Activated naive CD4-positive, alpha-beta T cell treated with Interleukin-2 at 50 U/mL for 16 hours (primary cell): ENCODE measurements at regions not wholly inside any gene's neighbourhood (a gene's known extent, or its start where the extent isn't known, plus 50 kb on each side); places are given as distances from the start of the nearest gene placed in this dataset.

ENCODE experiments used
- DNase-seq: peaks from one replicate; pipeline ENCODE4 v3.0.0-alpha.2; 2020

DNA sequence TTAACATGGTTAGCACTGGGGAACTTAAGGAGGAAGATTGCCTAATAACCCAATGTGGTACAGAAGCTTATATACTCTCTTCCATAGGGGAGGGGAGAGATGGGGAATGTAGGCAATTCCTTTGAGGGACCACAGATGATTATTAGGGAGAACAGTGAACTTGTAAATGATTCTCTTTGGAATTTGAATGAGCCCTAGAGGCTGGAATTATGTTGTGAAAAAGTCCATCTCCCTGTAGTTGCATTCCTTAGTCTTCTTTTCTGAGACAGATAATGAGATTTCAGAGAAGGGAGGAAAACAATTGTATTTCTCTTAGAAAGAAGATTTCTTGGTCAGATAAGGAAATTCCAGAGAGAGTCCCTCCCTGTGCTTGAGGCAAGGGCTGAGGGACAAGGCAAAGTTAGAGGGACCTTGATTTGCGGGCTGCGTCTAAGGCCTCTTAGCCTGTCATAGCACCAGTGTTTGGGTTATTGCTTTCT, 89.0 kb upstream of the HMCN1 start:
- DNase-seq = no peak

DNA sequence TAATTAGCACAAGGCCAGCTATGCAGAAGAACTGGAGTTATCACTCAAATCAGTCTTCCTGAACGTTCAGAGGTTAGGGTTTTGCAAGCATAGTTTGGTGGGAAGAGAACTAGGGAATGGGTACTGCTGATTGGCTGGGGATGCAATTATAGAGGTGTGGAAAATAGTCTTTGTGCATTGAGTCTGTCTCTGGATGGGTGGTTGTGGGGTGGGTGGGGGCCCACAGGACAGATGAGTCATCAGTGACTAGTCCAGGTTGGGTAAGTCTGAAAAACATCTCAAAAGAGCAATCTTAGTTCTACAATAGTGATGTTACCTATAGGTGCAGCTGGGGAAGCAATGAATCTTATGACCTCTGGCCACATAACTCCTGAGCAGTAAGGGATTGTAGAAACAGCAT, 89.7 kb upstream of the HMCN1 start:
- DNase-seq = no peak

GRCh38 chr1:185636848-185637247, 97.3 kb upstream of the HMCN1 start:
- no peak for DNase-seq

DNA sequence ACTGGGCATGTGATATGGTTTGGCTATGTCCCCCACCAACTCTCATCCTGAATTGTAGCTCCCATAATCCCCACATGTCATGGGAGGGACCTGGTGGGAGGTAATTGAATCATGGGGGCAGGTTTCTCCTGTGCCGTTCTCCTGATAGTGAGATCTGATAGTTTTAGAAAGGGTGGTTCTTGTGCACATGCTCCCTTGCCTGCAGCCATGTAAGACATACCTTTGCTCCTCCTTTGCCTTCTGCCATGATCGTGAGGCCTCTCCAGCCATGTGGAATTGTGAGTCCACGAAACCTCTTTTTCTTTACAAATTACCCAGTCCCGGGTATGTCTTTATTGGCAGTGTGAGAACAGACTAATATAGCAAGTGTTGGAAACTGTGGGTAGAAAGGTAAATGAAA, 99.5 kb upstream of the HMCN1 start:
- DNase-seq = no peak

GRCh38 chr1:185632659-185633423, 101.3 kb upstream of the HMCN1 start:
- DNase-seq = no peak

- DNase-seq = no peak
These were observed 102.3 kb upstream of the HMCN1 start for GRCh38 chr1:185631843-185632242.

DNA sequence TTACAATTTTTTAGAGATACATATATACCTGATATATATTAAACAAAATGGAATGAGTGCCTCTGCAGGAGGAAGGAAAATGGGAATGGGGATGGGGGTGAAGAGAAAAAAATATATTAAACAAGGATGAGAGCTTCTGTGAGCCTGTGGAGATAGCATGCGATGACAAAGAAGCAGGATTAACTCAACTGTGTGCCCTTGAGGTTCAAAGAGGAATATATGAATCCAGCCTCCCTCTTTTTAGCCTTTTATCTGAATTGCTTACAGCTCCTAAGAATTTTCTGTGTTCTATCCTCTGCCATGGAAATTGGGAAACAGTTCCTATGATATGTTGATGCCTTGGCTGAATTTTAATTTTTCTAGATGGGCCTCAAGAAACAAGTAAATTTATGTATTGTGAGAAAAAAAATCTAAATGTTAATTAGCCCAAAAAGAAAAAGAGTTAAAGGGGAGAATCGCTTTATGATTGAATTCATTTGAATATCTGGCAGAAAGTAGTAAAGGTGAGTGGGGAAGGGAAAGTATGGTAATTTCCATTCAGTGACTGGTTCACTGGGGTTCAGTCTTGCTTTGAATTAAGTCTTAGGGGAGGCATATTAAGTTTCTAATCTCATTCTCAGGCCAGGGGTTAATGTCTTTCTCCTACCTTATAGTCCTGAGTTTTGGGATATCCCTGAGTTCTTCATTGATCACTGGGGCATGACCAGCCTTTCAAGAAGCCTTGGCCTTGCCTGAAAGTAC, 106.3 kb upstream of the HMCN1 start:
- DNase-seq = no peak

GRCh38 chr1:185627171-185627570, 107.0 kb upstream of the HMCN1 start:
- DNase-seq = no peak

- no peak for DNase-seq
These were observed 107.8 kb upstream of the HMCN1 start for GRCh38 chr1:185626344-185626743.

GRCh38 chr1:185610954-185611353, 123.2 kb upstream of the HMCN1 start:
- no peak for DNase-seq

- DNase-seq = no peak
These were observed 126.0 kb upstream of the HMCN1 start for GRCh38 chr1:185608177-185608576.

- DNase-seq = no peak
These were observed 131.0 kb upstream of the HMCN1 start for GRCh38 chr1:185603158-185603557.

GRCh38 chr1:185601189-185601588, 133.0 kb upstream of the HMCN1 start:
- DNase-seq = no peak

GRCh38 chr1:185600641-185601040, 133.6 kb upstream of the HMCN1 start:
- no peak for DNase-seq

- no peak for DNase-seq
These were observed 135.9 kb upstream of the HMCN1 start for GRCh38 chr1:185598332-185598731.

DNA sequence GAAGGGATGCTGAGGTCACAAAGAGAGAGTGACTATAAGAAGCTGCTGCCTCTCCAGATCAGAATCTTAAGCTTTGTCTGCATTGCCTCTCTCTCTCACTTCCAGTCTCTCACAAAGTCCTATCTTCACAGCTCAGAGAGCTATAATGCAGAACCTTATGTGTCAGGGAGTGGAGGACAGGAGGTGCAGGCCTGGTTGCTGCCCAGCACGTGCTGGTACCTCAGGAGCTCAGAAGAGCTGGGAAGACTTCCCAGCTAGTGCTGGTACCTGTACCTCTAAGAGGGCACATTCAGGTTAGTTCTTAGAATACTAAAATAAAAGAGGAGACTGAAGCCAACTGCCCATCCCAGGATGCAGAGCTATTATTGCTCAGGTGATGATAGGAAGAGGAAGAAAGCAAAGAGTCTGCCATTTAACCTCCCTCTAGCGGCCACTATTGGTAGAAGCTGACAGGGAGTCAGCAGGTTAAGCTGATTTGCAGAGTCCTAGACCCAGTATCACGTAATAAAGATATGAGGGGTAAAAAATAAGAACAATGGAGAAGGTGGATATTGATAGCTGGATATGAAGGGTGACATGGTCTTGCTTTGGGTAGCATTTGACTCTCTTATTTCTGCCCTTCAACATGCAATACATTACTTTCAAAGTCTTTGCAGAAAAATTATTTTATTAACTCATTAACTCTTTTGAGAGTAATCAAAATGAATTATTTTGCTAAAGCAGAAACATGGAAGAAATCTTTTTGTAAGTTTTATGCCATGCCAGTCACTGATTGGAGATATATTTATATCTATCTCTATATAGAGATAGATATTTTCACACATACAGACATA, 138.1 kb upstream of the HMCN1 start:
- peak; percentile 54 for DNase-seq

- DNase-seq = no peak
These were observed 139.3 kb upstream of the HMCN1 start for GRCh38 chr1:185594786-185595410.

DNA sequence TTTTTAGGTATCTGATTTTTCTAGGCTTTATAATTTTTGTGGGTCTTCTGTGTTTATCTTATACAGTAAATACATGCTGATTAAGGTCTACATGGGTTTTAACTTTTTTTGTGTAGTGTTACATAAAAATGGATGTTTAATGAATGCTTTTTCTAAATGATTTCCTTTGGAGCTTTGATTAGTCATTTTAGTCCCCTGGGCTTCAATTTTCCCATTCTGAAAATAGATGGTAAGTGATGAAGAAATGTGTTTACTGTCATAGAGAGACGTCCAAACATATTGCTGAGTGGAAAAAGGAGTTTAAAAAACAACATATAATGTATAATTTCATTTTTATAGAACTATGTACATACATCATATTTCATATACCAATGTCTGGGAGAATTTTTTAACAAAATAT, 140.9 kb upstream of the HMCN1 start:
- DNase-seq = no peak

- no peak for DNase-seq
These were observed 148.4 kb upstream of the HMCN1 start for GRCh38 chr1:185585770-185586169.

GRCh38 chr1:185581961-185582725, 152.0 kb upstream of the HMCN1 start:
- no peak for DNase-seq

GRCh38 chr1:185581020-185581419, 153.2 kb upstream of the HMCN1 start:
- DNase-seq = no peak

DNA sequence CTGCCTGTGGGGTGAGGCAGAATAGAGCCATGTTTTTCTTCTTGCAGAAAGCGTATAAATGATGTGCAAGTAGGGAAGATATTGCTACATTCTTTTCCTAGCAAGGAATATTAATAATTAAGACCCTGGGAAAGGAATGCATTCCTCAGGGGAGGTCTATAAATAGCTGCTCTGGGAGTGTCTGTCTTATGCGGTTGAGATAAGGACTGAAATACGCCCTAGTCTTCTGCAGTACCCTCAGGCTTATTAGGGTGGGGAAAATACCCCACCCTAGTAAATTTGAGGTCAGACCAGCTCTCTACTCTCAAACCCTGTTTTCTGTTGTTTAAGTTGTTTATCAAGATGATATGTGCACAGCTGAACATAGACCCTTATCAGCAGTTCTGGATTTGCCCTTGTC, 155.9 kb upstream of the HMCN1 start:
- no peak for DNase-seq
